Trophoblast cell (in vitro differentiated cells and primary cell): ENCODE measurements at regions not wholly inside any gene's neighbourhood (a gene's known extent, or its start where the extent isn't known, plus 50 kb on each side); places are given as distances from the start of the nearest gene placed in this dataset.

Source experiments
- DNase-seq, 2 donors: peaks; one replicate each; pipeline ENCODE4 v3.0.0-alpha.2; 2016
- H2AFZ ChIP-seq: 2 replicates; pipeline ENCODE4 v1.6.1; 2013; ENCODE audit warnings: low read length, moderate library complexity, mild to moderate bottlenecking; ENCODE audit not compliant: insufficient read depth, poor library complexity
- H2AK5ac ChIP-seq: 2 replicates; pipeline ENCODE4 v1.6.1; 2013; ENCODE audit warnings: mild to moderate bottlenecking, low read length
- H2BK120ac ChIP-seq: 2 replicates; pipeline ENCODE4 v1.6.1; 2013; ENCODE audit warnings: low read length, mild to moderate bottlenecking, moderate library complexity; ENCODE audit not compliant: insufficient read depth, poor library complexity
- H2BK12ac ChIP-seq: 2 replicates; pipeline ENCODE4 v1.6.1; 2013; ENCODE audit warnings: mild to moderate bottlenecking, low read length, moderate library complexity
- H2BK5ac ChIP-seq: 2 replicates; pipeline ENCODE4 v1.6.1; 2013; ENCODE audit warnings: low read length, low read depth, moderate library complexity, mild to moderate bottlenecking; ENCODE audit not compliant: poor library complexity
- H3K14ac ChIP-seq: 2 replicates; pipeline ENCODE4 v1.6.1; 2013; ENCODE audit warnings: mild to moderate bottlenecking, low read length
- H3K18ac ChIP-seq: 2 replicates; pipeline ENCODE4 v1.6.1; 2013; ENCODE audit warnings: mild to moderate bottlenecking, low read length
- H3K23ac ChIP-seq: 2 replicates; pipeline ENCODE4 v1.6.1; 2013; ENCODE audit warnings: low read length
- H3K27ac ChIP-seq: 2 replicates; pipeline ENCODE4 v1.5.1; 2013; ENCODE audit warnings: low read depth, mild to moderate bottlenecking, inconsistent platforms, low read length, moderate library complexity
- H3K27me3 ChIP-seq: 2 replicates; pipeline ENCODE4 v1.6.1; 2013; ENCODE audit warnings: inconsistent platforms, mild to moderate bottlenecking, low read length, moderate library complexity; ENCODE audit not compliant: insufficient read depth
- H3K36me3 ChIP-seq, 2 experiments: 1 replicate in 1 of 2; 2 replicates in 1 of 2; pipeline ENCODE4 v1.6.1; 2013; ENCODE audit warnings: low read length in 2 of 2, mild to moderate bottlenecking in 2 of 2, moderate library complexity in 1 of 2; ENCODE audit not compliant: insufficient read depth in 2 of 2, control insufficient read depth in 1 of 2
- H3K4ac ChIP-seq: 2 replicates; pipeline ENCODE4 v1.6.1; 2013; ENCODE audit warnings: low read depth, mild to moderate bottlenecking, low read length, moderate library complexity
- H3K4me1 ChIP-seq, 2 experiments: 1 replicate in 1 of 2; 2 replicates in 1 of 2; pipeline ENCODE4 v1.6.1; 2013; ENCODE audit warnings: low read length in 2 of 2, mild to moderate bottlenecking in 2 of 2, moderate library complexity in 1 of 2; ENCODE audit not compliant: insufficient read depth in 2 of 2, control insufficient read depth in 1 of 2
- H3K4me2 ChIP-seq: 2 replicates; pipeline ENCODE4 v1.6.1; 2013; ENCODE audit warnings: inconsistent platforms, mild to moderate bottlenecking, low read length, moderate library complexity
- H3K4me3 ChIP-seq: 2 replicates; pipeline ENCODE4 v1.5.1; 2013; ENCODE audit warnings: mild to moderate bottlenecking, low read depth, low read length, inconsistent platforms
- H3K79me1 ChIP-seq: one replicate; pipeline ENCODE4 v1.6.1; 2013; ENCODE audit warnings: low read length
- H3K79me2 ChIP-seq: 2 replicates; pipeline ENCODE4 v1.6.1; 2013; ENCODE audit warnings: low read length, mild to moderate bottlenecking; ENCODE audit not compliant: control insufficient read depth, insufficient read depth, poor library complexity
- H3K9ac ChIP-seq: 2 replicates; pipeline ENCODE4 v1.6.1; 2013; ENCODE audit warnings: mild to moderate bottlenecking, low read length
- H3K9me3 ChIP-seq: 2 replicates; pipeline ENCODE4 v1.6.1; 2013; ENCODE audit warnings: low read depth, mild to moderate bottlenecking, control low read depth, inconsistent platforms, low read length; ENCODE audit not compliant: insufficient read depth
- H4K12ac ChIP-seq: 2 replicates; pipeline ENCODE4 v1.6.1; 2013; ENCODE audit warnings: low read depth, mild to moderate bottlenecking, low read length, moderate library complexity
- H4K8ac ChIP-seq: 2 replicates; pipeline ENCODE4 v1.6.1; 2013; ENCODE audit warnings: low read depth, mild to moderate bottlenecking, low read length, moderate library complexity
- H4K91ac ChIP-seq: one replicate; pipeline ENCODE4 v1.6.1; 2013; ENCODE audit warnings: low read depth, mild to moderate bottlenecking, low read length, moderate library complexity
- WGBS: extraction: QIAGEN DNeasy Blood & Tissue Kit; methylation state at CpG from one replicate; pipeline ENCODE4 v1.1.7; 2013; ENCODE audit warnings: missing lambda C conversion rate; ENCODE audit not compliant: insufficient read length, insufficient coverage; ENCODE audit errors: extremely low coverage; 5-methylcytosine and 5-hydroxymethylcytosine counted together

GRCh38 chr7:51640841-51641240 is 324.2 kb upstream of the COBL start:
- Histone ChIP-seq H4K8ac (no peak overlapping the region), H3K79me1 (peaks cover 2% of the 10 kb centered on the region), H2AK5ac (no peak overlapping the region), H3K18ac (no peak overlapping the region), H3K4me1 (peaks cover 3 to 10% of the 10 kb centered on the region in 2 experiments), H2BK12ac (no peak overlapping the region), H3K4me2 (no peak overlapping the region), H3K4ac (no peak overlapping the region), H3K23ac (no peak overlapping the region), H4K91ac (no peak overlapping the region), H2BK5ac (no peak overlapping the region), H2BK120ac (no peak overlapping the region), H3K9me3 (peaks cover 4% of the 10 kb centered on the region), H3K14ac (no peak overlapping the region), H3K36me3 (no peaks in the 10 kb centered on the region), H3K27me3 (no peaks in the 10 kb centered on the region), H3K79me2 (no peaks in the 10 kb centered on the region), H4K12ac (no peak overlapping the region), H2AFZ (no peak overlapping the region), H3K4me3 (no peak overlapping the region), H3K9ac (no peak overlapping the region), H3K27ac (no peak overlapping the region)
- WGBS = no CpG with 5 or more reads among the region's 9 CpGs
- DNase-seq = no peak

- Histone ChIP-seq H4K8ac (no peak overlapping the region), H4K91ac (no peak overlapping the region), H3K27me3 (no peaks in the 10 kb centered on the region), H2BK5ac (no peak overlapping the region), H2BK12ac (no peak overlapping the region), H3K36me3 (no peaks in the 10 kb centered on the region), H3K23ac (no peak overlapping the region), H3K4ac (no peak overlapping the region), H3K9me3 (peaks cover 4% of the 10 kb centered on the region), H3K18ac (no peak overlapping the region), H3K27ac (no peak overlapping the region), H3K4me2 (no peak overlapping the region), H2BK120ac (no peak overlapping the region), H3K9ac (no peak overlapping the region), H3K79me2 (no peaks in the 10 kb centered on the region), H3K79me1 (peaks cover 2% of the 10 kb centered on the region), H2AK5ac (no peak overlapping the region), H2AFZ (no peak overlapping the region), H3K4me1 (peaks cover 5 to 8% of the 10 kb centered on the region in 2 experiments), H3K4me3 (no peak overlapping the region), H3K14ac (no peak overlapping the region), H4K12ac (no peak overlapping the region)
- peak in 1 of 2 donors; percentile 58 for DNase-seq
- WGBS = no CpG with 5 or more reads among the region's 12 CpGs
Measured at GRCh38 chr7:51639661-51640334, 323.2 kb upstream of the COBL start.

GRCh38 chr7:51636503-51636902 is 319.9 kb upstream of the COBL start:
- DNase-seq = no peak
- peak overlapping the region; percentile 23 for H4K91ac ChIP-seq
- H3K79me2 ChIP-seq = no peaks in the 10 kb centered on the region
- H3K9me3 ChIP-seq = peaks cover 5% of the 10 kb centered on the region
- H3K4me1 ChIP-seq = peaks cover 5 to 10% of the 10 kb centered on the region in 2 experiments
- H3K23ac ChIP-seq = no peak overlapping the region
- peak overlapping the region; percentile 49 for H2AK5ac ChIP-seq
- WGBS = no CpG with 5 or more reads among the region's 3 CpGs
- no peak overlapping the region for H3K18ac ChIP-seq
- H3K79me1 ChIP-seq = peaks cover 2% of the 10 kb centered on the region
- H3K27me3 ChIP-seq = no peaks in the 10 kb centered on the region
- no peak overlapping the region for H3K9ac ChIP-seq
- H3K4me3 ChIP-seq = no peak overlapping the region
- no peak overlapping the region for H3K27ac ChIP-seq
- peak overlapping the region; percentile 22 for H3K14ac ChIP-seq
- H2BK12ac ChIP-seq = peak overlapping the region; percentile 82
- H3K36me3 ChIP-seq = no peaks in the 10 kb centered on the region
- no peak overlapping the region for H2BK120ac ChIP-seq
- H4K8ac ChIP-seq = no peak overlapping the region
- H3K4ac ChIP-seq = no peak overlapping the region
- H4K12ac ChIP-seq = no peak overlapping the region
- H3K4me2 ChIP-seq = no peak overlapping the region
- H2BK5ac ChIP-seq = no peak overlapping the region
- no peak overlapping the region for H2AFZ ChIP-seq

- Histone ChIP-seq H3K79me2 (no peaks in the 10 kb centered on the region), H3K4me3 (no peak overlapping the region), H4K91ac (no peak overlapping the region), H3K4ac (no peak overlapping the region), H2AK5ac (no peak overlapping the region), H3K27ac (no peak overlapping the region), H3K27me3 (no peaks in the 10 kb centered on the region), H2BK120ac (no peak overlapping the region), H3K23ac (no peak overlapping the region), H2BK5ac (no peak overlapping the region), H4K12ac (no peak overlapping the region), H3K79me1 (peaks cover 2% of the 10 kb centered on the region), H2BK12ac (no peak overlapping the region), H3K36me3 (no peaks in the 10 kb centered on the region), H3K4me1 (peaks cover 5 to 10% of the 10 kb centered on the region in 2 experiments), H3K14ac (no peak overlapping the region), H3K9ac (no peak overlapping the region), H3K9me3 (peaks cover 8% of the 10 kb centered on the region), H2AFZ (no peak overlapping the region), H3K18ac (no peak overlapping the region), H3K4me2 (no peak overlapping the region), H4K8ac (no peak overlapping the region)
- WGBS = no CpG with 5 or more reads among the region's 5 CpGs
- no peak for DNase-seq
Measured at GRCh38 chr7:51635775-51636174, 319.2 kb upstream of the COBL start.
